Vagina (tissue), 2 donors: ENCODE measurements at regions not wholly inside any gene's neighbourhood (a gene's known extent, or its start where the extent isn't known, plus 50 kb on each side); places are given as distances from the start of the nearest gene placed in this dataset.

Source experiments
- DNase-seq, 2 donors: peaks; one replicate each; pipeline ENCODE4 v3.0.0-alpha.2; 2017; ENCODE audit errors: extremely low spot score in 2 of 2
- H3K27ac ChIP-seq: fragments of 200-600 bp; sonication (generic); one replicate; pipeline ENCODE4 v1.5.1; 2019
- H3K27me3 ChIP-seq: fragments of 200-600 bp; sonication (generic); one replicate; pipeline ENCODE4 v1.5.1; 2019
- H3K36me3 ChIP-seq, 2 donors: fragments of 200-600 bp; sonication (generic); one replicate each; pipeline ENCODE4 v1.5.1; 2017 to 2019
- H3K4me1 ChIP-seq: fragments of 200-600 bp; sonication (generic); one replicate; pipeline ENCODE4 v1.5.1; 2019
- H3K4me3 ChIP-seq, 2 donors: fragments of 200-600 bp; sonication (generic); 1 replicate in 1 of 2; 2 replicates in 1 of 2; pipeline ENCODE4 v1.5.1; 2016 to 2019
- H3K9me3 ChIP-seq: fragments of 200-600 bp; sonication (generic); one replicate; pipeline ENCODE4 v1.5.1; 2019
- POLR2A ChIP-seq, 2 donors: fragments of 450-650 bp; IDR thresholded peaks; one replicate each; pipeline ENCODE4 v1.6.1; 2017; ENCODE audit warnings: antibody characterized with exemption in 2 of 2, mild to moderate bottlenecking in 2 of 2, moderate library complexity in 2 of 2
- POLR2AphosphoS5 ChIP-seq, 2 donors: sonication (generic); formaldehyde crosslinking; IDR thresholded peaks; one replicate each; pipeline ENCODE4 v1.9.0; 2017; ENCODE audit warnings: antibody characterized with exemption in 2 of 2, mild to moderate bottlenecking in 2 of 2, low read depth in 1 of 2; ENCODE audit not compliant: insufficient read depth in 1 of 2
- intact Hi-C: fragments of 100-400 bp; cut with DNase I; formaldehyde crosslinking; loops from one replicate; pipeline ENCODE4 v1.15.1; 2023
- TF ChIP-seq, protein P1 (sequence below), 3 experiments: fragments of 450-650 bp in 2 of 3; fragments of 200-600 bp in 1 of 3; sonication (generic) in 1 of 3; IDR thresholded peaks; one replicate each; pipeline ENCODE4 v1.5.1; 2017 to 2019; ENCODE audit warnings: antibody characterized with exemption in 3 of 3, mild to moderate bottlenecking in 2 of 3, moderate library complexity in 2 of 3

DNA sequence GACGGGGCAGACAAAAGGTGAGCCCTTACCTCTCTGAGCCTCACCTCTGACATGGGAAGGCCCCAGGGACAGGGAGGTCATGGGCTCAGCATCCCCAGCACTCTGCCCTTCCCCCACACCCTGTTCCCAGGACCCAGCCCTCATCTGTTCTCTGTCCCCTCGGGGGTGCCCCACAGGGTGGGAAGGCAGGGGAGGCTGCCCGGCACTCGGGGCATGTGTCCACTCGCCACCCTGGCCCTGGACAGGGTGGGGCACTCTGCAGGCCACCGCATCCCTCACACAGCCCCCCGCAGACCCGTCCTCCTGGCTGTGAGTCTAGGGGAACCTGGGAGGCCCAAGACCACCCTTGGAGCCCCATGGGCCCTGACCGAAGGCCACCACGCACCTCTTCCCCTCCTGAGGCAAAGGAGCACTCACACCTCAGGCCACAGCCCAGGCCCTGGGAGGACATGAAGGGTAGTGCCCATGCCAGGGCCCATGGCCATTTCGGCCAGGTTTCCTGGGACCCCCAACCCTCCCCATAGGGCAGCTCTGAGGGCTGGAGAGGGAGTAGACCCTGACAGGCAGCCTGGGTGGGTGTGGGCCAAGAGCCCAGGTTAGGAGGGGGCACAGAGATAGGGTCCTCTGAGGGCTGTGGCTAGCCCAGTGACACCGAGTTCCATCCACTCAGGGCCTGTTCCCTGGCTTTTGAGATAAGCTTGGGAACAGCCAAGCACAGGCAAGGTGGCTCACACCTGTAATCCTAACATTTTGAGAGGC lies 193.1 kb downstream of the IGLL1 start:
- H3K27me3 ChIP-seq, result no peaks in the 10 kb centered on the region
- H3K4me3 ChIP-seq, result no peak overlapping the region
- no peak overlapping the region for H3K27ac ChIP-seq
- DNase-seq, result no peak
- no peaks in the 10 kb centered on the region for H3K4me1 ChIP-seq
- TF ChIP-seq, protein P1, sequence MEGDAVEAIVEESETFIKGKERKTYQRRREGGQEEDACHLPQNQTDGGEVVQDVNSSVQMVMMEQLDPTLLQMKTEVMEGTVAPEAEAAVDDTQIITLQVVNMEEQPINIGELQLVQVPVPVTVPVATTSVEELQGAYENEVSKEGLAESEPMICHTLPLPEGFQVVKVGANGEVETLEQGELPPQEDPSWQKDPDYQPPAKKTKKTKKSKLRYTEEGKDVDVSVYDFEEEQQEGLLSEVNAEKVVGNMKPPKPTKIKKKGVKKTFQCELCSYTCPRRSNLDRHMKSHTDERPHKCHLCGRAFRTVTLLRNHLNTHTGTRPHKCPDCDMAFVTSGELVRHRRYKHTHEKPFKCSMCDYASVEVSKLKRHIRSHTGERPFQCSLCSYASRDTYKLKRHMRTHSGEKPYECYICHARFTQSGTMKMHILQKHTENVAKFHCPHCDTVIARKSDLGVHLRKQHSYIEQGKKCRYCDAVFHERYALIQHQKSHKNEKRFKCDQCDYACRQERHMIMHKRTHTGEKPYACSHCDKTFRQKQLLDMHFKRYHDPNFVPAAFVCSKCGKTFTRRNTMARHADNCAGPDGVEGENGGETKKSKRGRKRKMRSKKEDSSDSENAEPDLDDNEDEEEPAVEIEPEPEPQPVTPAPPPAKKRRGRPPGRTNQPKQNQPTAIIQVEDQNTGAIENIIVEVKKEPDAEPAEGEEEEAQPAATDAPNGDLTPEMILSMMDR (IDR thresholded peaks at IDR 0.05), result no peak
- no peak for TF ChIP-seq POLR2AphosphoS5 (IDR thresholded peaks at IDR 0.05; ENCODE audit: insufficient read depth in 1 of 2, low read depth in 1 of 2)
- no peak for TF ChIP-seq POLR2A (IDR thresholded peaks at IDR 0.05)
- H3K36me3 ChIP-seq, result no peaks in the 10 kb centered on the region
- intact Hi-C loops, result loop anchor here (10.0 kb wide), 1 partner anchor 82 kb away; no protein-coding TSS in a partner anchor
- no peaks in the 10 kb centered on the region for H3K9me3 ChIP-seq

- DNase-seq, result no peak
- intact Hi-C loops, result loop anchor here (10.0 kb wide), 1 partner anchor 81 kb away; no protein-coding TSS in a partner anchor
- H3K4me3 ChIP-seq, result no peak overlapping the region
- H3K9me3 ChIP-seq, result no peaks in the 10 kb centered on the region
- H3K36me3 ChIP-seq, result no peaks in the 10 kb centered on the region
- TF ChIP-seq, protein P1 (IDR thresholded peaks at IDR 0.05), result peak; percentile 97 to 99 (median 99)
- TF ChIP-seq POLR2A (IDR thresholded peaks at IDR 0.05), result no peak
- TF ChIP-seq POLR2AphosphoS5 (IDR thresholded peaks at IDR 0.05; ENCODE audit: insufficient read depth in 1 of 2, low read depth in 1 of 2), result peak in 1 of 2 donors; percentile 30
- H3K4me1 ChIP-seq, result no peaks in the 10 kb centered on the region
- H3K27me3 ChIP-seq, result no peaks in the 10 kb centered on the region
- no peak overlapping the region for H3K27ac ChIP-seq
These were observed 194.1 kb downstream of the IGLL1 start for GRCh38 chr22:23385678-23386631.

DNA sequence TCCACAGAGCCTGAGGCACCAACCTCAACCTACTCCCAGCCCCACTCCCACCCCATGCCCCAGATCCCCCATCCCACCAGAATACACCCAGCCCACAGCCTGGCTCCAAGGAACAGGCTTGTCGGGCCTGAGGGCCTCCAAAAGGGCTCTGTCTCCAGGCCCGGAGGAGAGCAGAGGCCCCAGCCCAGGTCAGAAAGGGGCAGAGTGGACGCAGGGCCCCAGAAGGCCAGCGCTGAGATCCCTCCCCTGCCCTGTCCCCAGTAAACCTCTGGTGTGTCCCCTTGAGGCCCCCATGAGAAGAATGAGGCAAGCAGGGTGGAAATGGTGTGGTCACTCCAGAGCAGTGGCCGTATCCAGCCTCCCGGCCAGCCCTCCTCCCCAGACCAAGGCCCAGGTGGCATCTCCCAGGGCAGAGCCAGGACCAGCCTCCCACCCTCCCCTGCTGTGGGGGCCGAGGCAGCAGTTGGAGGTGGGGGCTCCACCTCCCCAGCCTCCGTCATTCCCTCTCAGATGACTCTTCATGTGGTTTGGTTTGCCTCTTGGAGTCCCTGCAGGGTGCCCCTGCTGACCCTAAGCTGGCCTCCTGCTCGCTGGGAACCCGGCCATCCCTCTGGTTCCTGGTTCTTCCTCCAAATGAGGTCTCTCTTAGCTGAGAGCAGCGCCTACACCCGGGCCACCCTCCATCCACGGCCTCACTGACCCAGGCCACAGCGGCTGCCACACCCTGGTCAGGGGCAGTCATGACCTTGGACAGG lies 195.0 kb downstream of the IGLL1 start:
- TF ChIP-seq POLR2A (IDR thresholded peaks at IDR 0.05), result no peak
- no peak for DNase-seq
- H3K4me1 ChIP-seq, result no peaks in the 10 kb centered on the region
- no peaks in the 10 kb centered on the region for H3K27me3 ChIP-seq
- H3K9me3 ChIP-seq, result no peaks in the 10 kb centered on the region
- H3K36me3 ChIP-seq, result no peaks in the 10 kb centered on the region
- intact Hi-C loops, result loop anchor here (10.0 kb wide), 1 partner anchor 80 kb away; no protein-coding TSS in a partner anchor
- H3K27ac ChIP-seq, result no peak overlapping the region
- no peak overlapping the region for H3K4me3 ChIP-seq

GRCh38 chr22:23384431-23384830 lies 195.7 kb downstream of the IGLL1 start:
- no peak for DNase-seq
- Histone ChIP-seq H3K27me3 (no peaks in the 10 kb centered on the region), H3K27ac (no peak overlapping the region), H3K36me3 (no peaks in the 10 kb centered on the region), H3K4me1 (no peaks in the 10 kb centered on the region), H3K9me3 (no peaks in the 10 kb centered on the region), H3K4me3 (no peak overlapping the region)
- intact Hi-C loops, result loop anchor here (10.0 kb wide), 1 partner anchor 80 kb away; no protein-coding TSS in a partner anchor
- TF ChIP-seq, protein P1 (IDR thresholded peaks at IDR 0.05), result no peak
- TF ChIP-seq POLR2A (IDR thresholded peaks at IDR 0.05), result no peak
- no peak for TF ChIP-seq POLR2AphosphoS5 (IDR thresholded peaks at IDR 0.05; ENCODE audit: insufficient read depth in 1 of 2, low read depth in 1 of 2)
